A673 (cell line): ENCODE measurements at regions not wholly inside any gene's neighbourhood (a gene's known extent, or its start where the extent isn't known, plus 50 kb on each side); places are given as distances from the start of the nearest gene placed in this dataset.

ENCODE experiments used
- BruUV-seq: library from RNA; stranded (reverse); fragments of 400-500 nt; replicated peaks from 2 replicates; lab custom pipeline; 2021; lab: Mats Ljungman, UMichigan
- CTCF ChIA-PET: fragments of 300-600 bp; sonication (Branson Sonifier 250); formaldehyde crosslinking; loops from one replicate; lab custom pipeline; 2022; ENCODE audit warnings: antibody characterized with exemption; lab: Charles Lee
- POLR2A ChIA-PET: fragments of 300-600 bp; sonication (Branson Sonifier 250); formaldehyde crosslinking; loops from one replicate; lab custom pipeline; 2022; ENCODE audit warnings: antibody characterized with exemption; ENCODE audit not compliant: low non-redundant PET; lab: Charles Lee
- DNase-seq: peaks from one replicate; pipeline ENCODE4 v3.0.0-alpha.2; 2015; ENCODE audit warnings: low spot score
- H3K27ac ChIP-seq: fragments of 200-600 bp; sonication (generic); 2 replicates; pipeline ENCODE4 v1.5.1; 2016; ENCODE audit warnings: mixed run types, low read depth, mild to moderate bottlenecking, mixed read lengths, antibody characterized with exemption, low read length; ENCODE audit not compliant: poor library complexity, severe bottlenecking
- H3K27me3 ChIP-seq: fragments of 200-600 bp; sonication (generic); replicated peaks from 2 replicates; pipeline ENCODE4 v1.6.1; 2017; ENCODE audit warnings: mixed run types, low read depth, mild to moderate bottlenecking, mixed read lengths, antibody characterized with exemption, low read length; ENCODE audit not compliant: insufficient read depth, poor library complexity
- H3K36me3 ChIP-seq: fragments of 200-600 bp; sonication (generic); 2 replicates; pipeline ENCODE4 v1.6.1; 2016; ENCODE audit warnings: mixed run types, mild to moderate bottlenecking, mixed read lengths, antibody characterized with exemption, low read length; ENCODE audit not compliant: insufficient read depth, poor library complexity, severe bottlenecking
- H3K4me1 ChIP-seq: fragments of 200-600 bp; sonication (generic); 2 replicates; pipeline ENCODE4 v1.6.1; 2017; ENCODE audit warnings: mixed run types, mild to moderate bottlenecking, mixed read lengths, antibody characterized with exemption, low read length; ENCODE audit not compliant: insufficient read depth, poor library complexity, severe bottlenecking
- H3K4me3 ChIP-seq: fragments of 200-600 bp; sonication (generic); 2 replicates; pipeline ENCODE4 v1.5.1; 2016; ENCODE audit warnings: low read depth, mixed run types, mild to moderate bottlenecking, mixed read lengths, low read length; ENCODE audit not compliant: poor library complexity, severe bottlenecking
- H3K9me3 ChIP-seq: fragments of 200-600 bp; sonication (generic); 2 replicates; pipeline ENCODE4 v1.6.1; 2016; ENCODE audit warnings: mixed run types, low read depth, mild to moderate bottlenecking, mixed read lengths, antibody characterized with exemption, low read length; ENCODE audit not compliant: poor library complexity, severe bottlenecking
- EZH2 ChIP-seq: fragments of 200-600 bp; sonication (generic); IDR thresholded peaks from 2 replicates; pipeline ENCODE4 v1.6.1; 2017; ENCODE audit warnings: borderline replicate concordance, low read depth, mild to moderate bottlenecking, mixed read lengths, antibody characterized with exemption, low read length; ENCODE audit not compliant: poor library complexity, severe bottlenecking
- intact Hi-C: fragments of 100-400 bp; cut with micrococcal nuclease; formaldehyde crosslinking; loops from one replicate; pipeline ENCODE4 v1.10.0; 2022; ENCODE audit not compliant: unreplicated experiment
- TF ChIP-seq, protein P1 (sequence below): fragments of 300-800, 200-600 bp; sonication (generic); conservative IDR thresholded peaks from 2 replicates; pipeline ENCODE4 v1.5.1; 2017; ENCODE audit warnings: low read depth, mild to moderate bottlenecking, antibody characterized with exemption, low read length, moderate library complexity, mixed read lengths

GRCh38 chr10:2262333-2262732 lies 525.0 kb upstream of the ADARB2 start:
- ChIA-PET CTCF (no interaction called here), POLR2A (no interaction called here)
- DNase-seq = no peak
- Histone ChIP-seq H3K4me1 (no peaks in the 10 kb centered on the region), H3K36me3 (no peaks in the 10 kb centered on the region), H3K27me3 (peaks cover 22% of the 10 kb centered on the region), H3K9me3 (no peaks in the 10 kb centered on the region), H3K4me3 (no peak overlapping the region), H3K27ac (no peak overlapping the region)
- no TSS peak for BruUV-seq
- TF ChIP-seq, protein P1, sequence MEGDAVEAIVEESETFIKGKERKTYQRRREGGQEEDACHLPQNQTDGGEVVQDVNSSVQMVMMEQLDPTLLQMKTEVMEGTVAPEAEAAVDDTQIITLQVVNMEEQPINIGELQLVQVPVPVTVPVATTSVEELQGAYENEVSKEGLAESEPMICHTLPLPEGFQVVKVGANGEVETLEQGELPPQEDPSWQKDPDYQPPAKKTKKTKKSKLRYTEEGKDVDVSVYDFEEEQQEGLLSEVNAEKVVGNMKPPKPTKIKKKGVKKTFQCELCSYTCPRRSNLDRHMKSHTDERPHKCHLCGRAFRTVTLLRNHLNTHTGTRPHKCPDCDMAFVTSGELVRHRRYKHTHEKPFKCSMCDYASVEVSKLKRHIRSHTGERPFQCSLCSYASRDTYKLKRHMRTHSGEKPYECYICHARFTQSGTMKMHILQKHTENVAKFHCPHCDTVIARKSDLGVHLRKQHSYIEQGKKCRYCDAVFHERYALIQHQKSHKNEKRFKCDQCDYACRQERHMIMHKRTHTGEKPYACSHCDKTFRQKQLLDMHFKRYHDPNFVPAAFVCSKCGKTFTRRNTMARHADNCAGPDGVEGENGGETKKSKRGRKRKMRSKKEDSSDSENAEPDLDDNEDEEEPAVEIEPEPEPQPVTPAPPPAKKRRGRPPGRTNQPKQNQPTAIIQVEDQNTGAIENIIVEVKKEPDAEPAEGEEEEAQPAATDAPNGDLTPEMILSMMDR = no peak
- TF ChIP-seq EZH2 = no peak
- intact Hi-C loops = no loop called here

DNA sequence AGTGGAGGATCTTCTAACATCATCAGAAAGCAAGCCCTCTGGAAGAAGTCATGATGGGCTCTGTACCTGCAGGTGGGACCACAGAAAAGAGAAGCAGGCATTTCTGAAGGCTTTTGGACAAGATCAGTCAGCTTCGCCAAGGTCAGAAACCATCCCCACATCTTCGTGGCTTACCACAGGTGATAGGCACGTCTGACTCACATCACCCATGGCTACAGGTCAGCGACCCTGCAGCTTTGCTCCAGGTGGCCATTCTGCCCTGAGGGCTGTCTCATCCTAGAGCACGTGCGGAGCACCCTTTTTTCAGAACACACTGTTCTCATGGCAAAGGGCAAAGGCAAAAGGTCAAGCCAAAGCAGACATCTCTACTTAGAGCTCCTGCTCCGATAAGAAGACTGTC lies 518.9 kb upstream of the ADARB2 start:
- ChIA-PET CTCF (no interaction called here), POLR2A (no interaction called here)
- Histone ChIP-seq H3K27ac (no peak overlapping the region), H3K4me3 (no peak overlapping the region), H3K4me1 (no peaks in the 10 kb centered on the region), H3K9me3 (no peaks in the 10 kb centered on the region), H3K36me3 (no peaks in the 10 kb centered on the region), H3K27me3 (peaks cover 41% of the 10 kb centered on the region)
- TF ChIP-seq, protein P1 = no peak
- TF ChIP-seq EZH2 = no peak
- no peak for DNase-seq
- no TSS peak for BruUV-seq
- intact Hi-C loops = no loop called here

DNA sequence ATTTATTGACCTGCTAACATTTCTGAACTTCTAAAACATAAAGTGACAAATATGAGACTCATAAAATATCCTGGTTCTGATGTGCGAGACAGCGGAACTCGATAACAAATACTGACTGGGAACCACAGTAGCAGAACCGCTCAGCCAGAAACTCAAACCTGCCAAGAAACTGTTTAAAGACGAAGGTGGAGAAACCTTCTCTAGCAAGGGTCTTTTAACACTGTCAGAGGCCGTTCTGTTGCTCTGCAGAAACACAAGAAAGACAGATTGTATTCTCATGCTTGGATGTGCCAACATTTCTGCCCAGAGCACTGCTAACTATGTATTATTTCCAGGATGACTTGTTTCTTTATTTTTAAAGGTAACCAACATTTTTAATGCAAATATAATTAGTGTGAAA lies 514.8 kb upstream of the ADARB2 start:
- TF ChIP-seq, protein P1 = no peak
- no peak for TF ChIP-seq EZH2
- no peak overlapping the region for H3K27ac ChIP-seq
- H3K36me3 ChIP-seq = no peaks in the 10 kb centered on the region
- no peak overlapping the region for H3K4me3 ChIP-seq
- H3K27me3 ChIP-seq = peaks cover 51% of the 10 kb centered on the region
- H3K4me1 ChIP-seq = no peaks in the 10 kb centered on the region
- ChIA-PET CTCF (no interaction called here), POLR2A (no interaction called here)
- BruUV-seq = no TSS peak
- intact Hi-C loops = no loop called here
- no peak for DNase-seq
- no peaks in the 10 kb centered on the region for H3K9me3 ChIP-seq
